Central memory CD8-positive, alpha-beta T cell (primary cell): ENCODE measurements at regions not wholly inside any gene's neighbourhood (a gene's known extent, or its start where the extent isn't known, plus 50 kb on each side); places are given as distances from the start of the nearest gene placed in this dataset.

Experiments
- ATAC-seq: fragments of 150-1000 bp; cut with Tn5 transposase; replicated peaks from 2 replicates; pipeline ENCODE4 v1.10.0; 2022; ENCODE audit warnings: mild to moderate bottlenecking, moderate FRiP score, moderate number of reproducible peaks; ENCODE audit not compliant: poor library complexity, severe bottlenecking; ENCODE audit errors: extremely low read depth
- DNase-seq, 2 donors: peaks; one replicate each; pipeline ENCODE4 v3.0.0; 2021; ENCODE audit warnings: low spot score in 2 of 2
- H3K27ac Mint-ChIP-seq: one replicate; pipeline ENCODE4 v1.8.0; 2022; ENCODE audit warnings: low read depth, mild to moderate bottlenecking, moderate library complexity, mixed read lengths
- H3K27me3 Mint-ChIP-seq: one replicate; pipeline ENCODE4 v1.8.0; 2022; ENCODE audit warnings: mixed read lengths
- H3K36me3 Mint-ChIP-seq: one replicate; pipeline ENCODE4 v1.8.0; 2022; ENCODE audit warnings: mild to moderate bottlenecking, moderate library complexity, mixed read lengths; ENCODE audit not compliant: insufficient read depth
- H3K4me1 Mint-ChIP-seq: one replicate; pipeline ENCODE4 v1.8.0; 2022; ENCODE audit warnings: mixed read lengths
- H3K4me3 Mint-ChIP-seq: one replicate; pipeline ENCODE4 v1.8.0; 2022; ENCODE audit warnings: mild to moderate bottlenecking, moderate library complexity, mixed read lengths
- H3K9me3 Mint-ChIP-seq: one replicate; pipeline ENCODE4 v1.8.0; 2022; ENCODE audit warnings: mixed read lengths

DNA sequence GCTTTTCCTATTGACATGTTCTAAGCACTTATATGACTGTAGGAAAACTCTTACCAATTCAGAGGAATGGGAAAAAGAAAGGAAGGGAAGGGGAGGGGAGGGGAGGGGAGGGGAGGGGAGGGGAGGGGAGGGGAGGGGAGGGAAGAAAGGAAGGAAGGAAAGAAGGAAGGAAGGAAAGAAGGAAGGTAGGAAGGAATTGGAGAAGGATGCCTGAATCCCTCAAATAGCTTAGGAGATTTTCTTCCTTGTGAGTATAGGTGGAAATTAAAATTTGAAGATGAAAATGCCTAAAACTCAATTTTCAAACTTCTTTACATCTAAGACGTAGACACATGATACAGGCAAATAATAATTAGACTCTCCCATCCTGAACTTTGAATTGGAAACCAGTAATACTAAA is 463.1 kb downstream of the SATB2 start:
- Mint-ChIP-seq H3K9me3 (peaks cover 10% of the 10 kb centered on the region), H3K4me3 (no peak overlapping the region), H3K4me1 (no peaks in the 10 kb centered on the region), H3K36me3 (no peaks in the 10 kb centered on the region), H3K27me3 (no peaks in the 10 kb centered on the region), H3K27ac (no peak overlapping the region)
- ATAC-seq = no peak
- DNase-seq = no peak

DNA sequence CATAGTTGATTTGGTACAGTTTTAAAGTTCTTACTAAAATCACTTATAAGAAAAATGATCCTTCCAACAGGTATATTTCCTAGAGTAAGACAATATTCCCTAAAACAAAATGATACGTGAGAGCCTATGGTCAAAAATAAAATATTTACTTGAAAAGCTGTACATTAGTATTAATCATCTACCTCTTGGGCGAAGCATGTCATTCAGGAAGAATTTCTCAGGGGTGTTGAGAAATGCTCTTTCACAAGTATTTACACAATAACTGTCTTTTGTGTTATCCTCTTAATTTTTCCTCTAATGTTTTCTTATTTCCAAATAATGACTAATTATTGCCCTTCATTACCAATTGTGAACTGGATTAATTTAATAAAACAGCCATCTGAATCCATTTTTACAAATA is 466.3 kb downstream of the SATB2 start:
- DNase-seq = no peak
- H3K4me1 Mint-ChIP-seq = no peaks in the 10 kb centered on the region

GRCh38 chr2:198975779-198976178 is 482.0 kb downstream of the SATB2 start:
- no peaks in the 10 kb centered on the region for H3K4me1 Mint-ChIP-seq
- H3K9me3 Mint-ChIP-seq = peaks cover 29% of the 10 kb centered on the region
- H3K4me3 Mint-ChIP-seq = no peak overlapping the region
- H3K27ac Mint-ChIP-seq = no peak overlapping the region
- H3K36me3 Mint-ChIP-seq = no peaks in the 10 kb centered on the region
- no peaks in the 10 kb centered on the region for H3K27me3 Mint-ChIP-seq
- no peak for DNase-seq
- no peak for ATAC-seq

More for the DNA sequence above, 466.3 kb downstream of the SATB2 start:
- no peak for ATAC-seq
- Mint-ChIP-seq H3K9me3 (peaks cover 5% of the 10 kb centered on the region), H3K27ac (no peak overlapping the region), H3K4me3 (no peak overlapping the region), H3K36me3 (no peaks in the 10 kb centered on the region), H3K27me3 (no peaks in the 10 kb centered on the region)

DNA sequence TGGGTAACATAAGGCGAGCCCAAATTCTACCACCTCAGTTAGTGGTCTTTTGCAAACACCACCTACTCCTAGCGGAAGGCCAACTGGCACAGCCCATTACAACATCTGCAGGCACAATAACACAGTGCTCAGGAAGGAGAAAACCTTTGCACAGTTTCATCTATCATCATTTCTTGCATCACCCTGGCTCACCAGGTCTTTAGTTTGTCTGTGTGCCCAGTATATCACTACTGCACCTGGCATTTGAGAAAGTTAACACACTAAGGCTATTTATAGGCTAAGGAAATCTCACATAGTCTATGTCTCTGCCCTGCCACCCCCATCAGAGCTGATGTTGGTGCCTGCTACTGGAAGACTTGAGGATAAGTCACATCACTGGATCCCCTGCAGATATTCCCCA is 484.0 kb downstream of the SATB2 start:
- no peaks in the 10 kb centered on the region for H3K36me3 Mint-ChIP-seq
- H3K27me3 Mint-ChIP-seq = no peaks in the 10 kb centered on the region
- H3K4me3 Mint-ChIP-seq = no peak overlapping the region
- H3K4me1 Mint-ChIP-seq = no peaks in the 10 kb centered on the region
- peaks cover 23% of the 10 kb centered on the region for H3K9me3 Mint-ChIP-seq
- ATAC-seq = no peak
- no peak overlapping the region for H3K27ac Mint-ChIP-seq
- no peak for DNase-seq

DNA sequence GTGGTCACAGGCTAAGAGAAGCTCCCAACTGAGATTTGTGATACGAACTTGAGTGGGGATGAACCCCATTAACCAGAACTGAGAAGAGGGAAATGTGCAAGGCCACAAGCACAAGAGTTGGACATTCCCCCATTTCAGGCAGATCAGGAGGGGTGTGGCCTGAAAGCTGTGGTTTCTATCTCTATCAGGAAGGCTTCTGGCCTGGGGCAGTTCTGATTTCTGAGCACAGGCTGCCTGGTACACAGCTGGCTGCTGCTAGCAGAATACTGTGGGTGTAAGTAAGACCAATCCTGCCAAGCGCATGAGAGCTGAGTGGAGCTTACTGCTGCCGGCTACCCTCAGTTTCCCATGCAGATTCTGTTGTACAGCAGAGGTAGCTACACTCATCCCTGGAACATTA is 484.6 kb downstream of the SATB2 start:
- no peak overlapping the region for H3K4me3 Mint-ChIP-seq
- ATAC-seq (no peak), DNase-seq (no peak)
- no peak overlapping the region for H3K27ac Mint-ChIP-seq
- no peaks in the 10 kb centered on the region for H3K36me3 Mint-ChIP-seq
- H3K4me1 Mint-ChIP-seq = no peaks in the 10 kb centered on the region
- H3K27me3 Mint-ChIP-seq = no peaks in the 10 kb centered on the region
- peaks cover 23% of the 10 kb centered on the region for H3K9me3 Mint-ChIP-seq

DNA sequence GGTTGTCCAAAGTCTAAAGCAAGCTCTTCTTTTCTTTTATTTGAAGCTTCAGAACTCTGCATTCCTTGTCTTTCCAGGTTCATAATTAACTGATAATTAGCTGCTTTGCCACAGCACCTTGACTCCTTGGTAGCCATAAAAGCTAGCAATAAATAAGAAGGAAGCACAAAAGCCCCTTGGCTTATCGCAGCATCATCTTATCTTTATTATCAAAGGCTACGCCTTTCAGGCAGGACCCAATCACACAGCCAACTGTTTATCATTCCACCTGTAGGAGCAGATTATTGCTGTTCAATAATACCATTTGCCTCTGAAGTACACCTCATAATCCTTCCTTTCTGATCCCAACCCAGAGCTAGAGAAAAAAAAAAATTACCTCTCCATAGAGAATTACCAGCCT is 489.2 kb downstream of the SATB2 start:
- no peak for ATAC-seq
- Mint-ChIP-seq H3K27ac (no peak overlapping the region), H3K9me3 (peaks cover 6% of the 10 kb centered on the region), H3K4me1 (no peaks in the 10 kb centered on the region), H3K36me3 (no peaks in the 10 kb centered on the region), H3K4me3 (no peak overlapping the region), H3K27me3 (no peaks in the 10 kb centered on the region)
- DNase-seq = no peak

DNA sequence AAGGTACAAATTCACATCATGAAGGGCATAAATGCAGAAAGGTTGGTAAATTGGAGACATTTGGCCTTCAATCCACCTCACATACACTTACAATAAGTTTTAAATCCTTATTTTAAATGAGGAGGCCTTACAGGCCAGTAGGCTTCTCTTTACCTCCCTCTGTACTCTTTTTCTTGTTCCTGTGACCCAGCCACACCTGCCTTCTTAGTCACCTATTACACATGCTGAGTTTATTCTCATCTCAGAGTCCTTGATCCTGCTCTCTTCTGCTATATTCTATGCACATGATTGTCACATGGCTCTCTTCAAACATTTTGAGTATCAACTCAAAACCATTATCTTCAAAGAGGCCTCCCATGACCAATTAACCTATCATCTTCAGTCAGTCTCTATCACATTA is 491.5 kb downstream of the SATB2 start:
- H3K36me3 Mint-ChIP-seq = no peaks in the 10 kb centered on the region
- peaks cover 6% of the 10 kb centered on the region for H3K9me3 Mint-ChIP-seq
- no peak overlapping the region for H3K27ac Mint-ChIP-seq
- ATAC-seq = no peak
- no peak overlapping the region for H3K4me3 Mint-ChIP-seq
- DNase-seq = no peak
- H3K4me1 Mint-ChIP-seq = no peaks in the 10 kb centered on the region
- no peaks in the 10 kb centered on the region for H3K27me3 Mint-ChIP-seq

DNA sequence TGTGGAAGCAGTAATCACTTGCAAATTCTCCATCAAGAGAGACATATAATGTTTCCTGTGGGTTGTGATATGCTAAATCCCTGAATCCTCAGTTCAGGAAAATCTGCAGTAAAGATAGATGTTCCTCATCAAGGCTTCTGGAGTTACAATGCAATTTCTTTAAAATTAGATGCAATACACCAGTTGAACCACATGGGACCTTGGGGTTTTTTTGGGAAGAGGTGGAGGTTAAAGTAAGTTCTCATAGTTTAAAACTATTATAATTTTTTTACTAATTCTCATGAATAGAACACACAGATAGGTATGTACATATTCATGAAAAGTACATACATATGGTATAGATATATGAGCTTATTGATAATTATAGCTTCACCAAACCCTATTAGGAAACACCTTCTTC is 496.2 kb downstream of the SATB2 start:
- ATAC-seq = no peak
- DNase-seq = no peak
- Mint-ChIP-seq H3K36me3 (no peaks in the 10 kb centered on the region), H3K27me3 (no peaks in the 10 kb centered on the region), H3K9me3 (peaks cover 12% of the 10 kb centered on the region), H3K4me1 (no peaks in the 10 kb centered on the region), H3K4me3 (no peak overlapping the region), H3K27ac (no peak overlapping the region)

GRCh38 chr2:198957181-198957580 is 500.6 kb downstream of the SATB2 start:
- no peak for ATAC-seq
- Mint-ChIP-seq H3K4me3 (no peak overlapping the region), H3K27me3 (no peaks in the 10 kb centered on the region), H3K27ac (no peak overlapping the region), H3K36me3 (no peaks in the 10 kb centered on the region), H3K9me3 (peaks cover 11% of the 10 kb centered on the region), H3K4me1 (no peaks in the 10 kb centered on the region)
- DNase-seq = no peak

GRCh38 chr2:198953328-198953727 is 504.4 kb downstream of the SATB2 start:
- H3K27ac Mint-ChIP-seq = no peak overlapping the region
- DNase-seq (no peak), ATAC-seq (no peak)
- H3K4me1 Mint-ChIP-seq = no peaks in the 10 kb centered on the region
- no peaks in the 10 kb centered on the region for H3K36me3 Mint-ChIP-seq
- H3K27me3 Mint-ChIP-seq = no peaks in the 10 kb centered on the region
- no peak overlapping the region for H3K4me3 Mint-ChIP-seq
- peaks cover 6% of the 10 kb centered on the region for H3K9me3 Mint-ChIP-seq

- no peaks in the 10 kb centered on the region for H3K27me3 Mint-ChIP-seq
- no peaks in the 10 kb centered on the region for H3K4me1 Mint-ChIP-seq
- H3K4me3 Mint-ChIP-seq = no peak overlapping the region
- H3K9me3 Mint-ChIP-seq = peaks cover 9% of the 10 kb centered on the region
- H3K27ac Mint-ChIP-seq = no peak overlapping the region
- DNase-seq = no peak
- no peaks in the 10 kb centered on the region for H3K36me3 Mint-ChIP-seq
- ATAC-seq = no peak
These were observed 506.9 kb downstream of the SATB2 start for GRCh38 chr2:198950803-198951202.

DNA sequence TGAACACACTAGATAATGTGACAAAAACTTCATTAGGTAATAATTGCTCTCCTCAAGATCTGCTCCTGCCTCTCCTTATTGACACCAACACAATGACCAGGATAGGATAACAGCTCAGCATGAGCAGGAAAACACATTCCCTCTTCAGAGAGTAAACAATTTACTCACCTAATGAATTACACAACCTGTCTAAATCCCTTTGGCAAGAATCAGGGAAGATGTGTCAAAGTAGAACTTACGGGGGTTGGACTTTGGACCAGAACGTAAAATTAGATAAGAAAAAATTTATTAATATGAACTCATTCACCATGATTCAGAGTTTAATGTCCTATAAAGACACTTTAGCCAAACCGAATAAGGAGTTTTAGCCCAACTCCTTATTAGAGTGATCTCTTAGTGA is 512.2 kb downstream of the SATB2 start:
- DNase-seq (no peak), ATAC-seq (no peak)
- peaks cover 23% of the 10 kb centered on the region for H3K9me3 Mint-ChIP-seq
- no peak overlapping the region for H3K4me3 Mint-ChIP-seq
- H3K27ac Mint-ChIP-seq = no peak overlapping the region
- no peaks in the 10 kb centered on the region for H3K4me1 Mint-ChIP-seq
- H3K27me3 Mint-ChIP-seq = no peaks in the 10 kb centered on the region
- no peaks in the 10 kb centered on the region for H3K36me3 Mint-ChIP-seq

- Mint-ChIP-seq H3K4me3 (no peak overlapping the region), H3K27ac (no peak overlapping the region), H3K36me3 (no peaks in the 10 kb centered on the region), H3K27me3 (no peaks in the 10 kb centered on the region), H3K4me1 (no peaks in the 10 kb centered on the region), H3K9me3 (peaks cover 16% of the 10 kb centered on the region)
- DNase-seq (no peak), ATAC-seq (no peak)
These were observed 527.6 kb downstream of the SATB2 start for GRCh38 chr2:198930170-198930569.

DNA sequence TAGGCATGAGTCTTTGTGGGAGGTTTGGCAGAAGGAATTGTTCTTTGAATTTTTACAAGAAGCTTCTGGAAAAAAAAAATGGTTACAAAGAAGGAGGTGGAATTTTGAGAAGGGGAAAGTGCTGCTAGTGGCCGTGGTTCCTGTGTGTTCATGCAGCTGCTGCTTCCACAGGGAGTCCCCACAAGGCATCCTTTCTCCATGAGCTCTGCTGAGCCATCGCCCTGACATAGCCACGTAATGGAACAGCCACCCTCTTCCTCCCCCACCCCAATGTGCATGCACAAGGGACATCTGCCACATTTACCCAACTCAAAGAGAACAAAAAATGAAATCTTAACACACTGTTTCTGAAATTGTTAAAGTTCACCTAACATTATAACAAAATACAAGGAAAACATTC is 529.7 kb downstream of the SATB2 start:
- Mint-ChIP-seq H3K27ac (no peak overlapping the region), H3K9me3 (peaks cover 12% of the 10 kb centered on the region), H3K36me3 (no peaks in the 10 kb centered on the region), H3K27me3 (no peaks in the 10 kb centered on the region), H3K4me1 (no peaks in the 10 kb centered on the region), H3K4me3 (no peak overlapping the region)
- ATAC-seq = no peak
- DNase-seq = no peak
